ENCODE measurements at regions not wholly inside any gene's neighbourhood (a gene's known extent, or its start where the extent isn't known, plus 50 kb on each side); places are given as distances from the start of the nearest gene placed in this dataset.

DNA sequence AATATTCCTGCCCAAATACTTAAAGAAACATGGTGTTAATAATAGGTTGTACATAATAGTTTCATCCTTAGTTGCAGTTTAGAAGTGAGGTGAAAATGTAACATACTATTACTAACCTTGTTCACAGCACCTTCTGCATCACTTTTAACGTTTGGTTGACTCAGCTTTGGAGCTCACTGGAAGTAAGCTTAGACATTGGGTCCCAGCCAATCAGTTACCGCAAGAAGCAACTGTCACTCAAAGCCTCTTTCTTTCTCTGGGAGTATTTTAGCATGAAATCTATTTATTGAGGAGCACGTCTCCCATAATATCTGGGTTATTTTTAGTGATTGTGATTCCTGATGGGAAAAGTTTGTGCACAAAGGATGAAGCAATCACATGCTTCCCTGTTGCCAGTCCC is 472.6 kb downstream of the SNAPC1 start:
- Histone ChIP-seq H3K79me2 (ENCODE audit: control insufficient read depth, insufficient read depth, low read length) (no peaks in the 10 kb centered on the region), H3K4me1 (ENCODE audit: control insufficient read depth in 2 of 2, insufficient read depth in 2 of 2, low read length in 2 of 2) (no peaks in the 10 kb centered on the region), H3K4me3 (ENCODE audit: control extremely low read depth in 1 of 5, extremely low read depth in 1 of 5, insufficient read depth in 1 of 5, low read depth in 2 of 5, low read length in 4 of 5) (no peak overlapping the region), H3K27me3 (replicated peaks in 1 of 4; ENCODE audit: control extremely low read depth in 1 of 4, control insufficient read depth in 3 of 4, insufficient read depth in 4 of 4, low read length in 3 of 4) (no peaks in the 10 kb centered on the region), H3K9me3 (ENCODE audit: control extremely low read depth in 1 of 3, control insufficient read depth in 2 of 3, insufficient read depth in 1 of 3, low read length in 2 of 3) (peaks cover 0 to 8% (median 0%) of the 10 kb centered on the region in 3 donors), H3K4me2 (replicated peaks; ENCODE audit: low read depth, low read length, poor library complexity, severe bottlenecking) (no peak overlapping the region), H4K20me1 (ENCODE audit: control insufficient read depth, insufficient read depth, low read length, poor library complexity, severe bottlenecking) (no peaks in the 10 kb centered on the region), H2AFZ (ENCODE audit: insufficient read depth, low read depth, low read length, poor library complexity, severe bottlenecking) (no peak overlapping the region), H3K27ac (ENCODE audit: low read length in 2 of 2) (no peak overlapping the region), H3K9ac (ENCODE audit: low read length) (no peak overlapping the region), H3K36me3 (replicated peaks in 1 of 2; ENCODE audit: control extremely low read depth in 1 of 2, control insufficient read depth in 1 of 2, extremely low read depth in 1 of 2, insufficient read depth in 2 of 2, low read length in 1 of 2) (no peaks in the 10 kb centered on the region)
- no peak for TF ChIP-seq EZH2 (IDR thresholded peaks at IDR 0.05; ENCODE audit: borderline replicate concordance, insufficient read depth, low read depth, low read length, poor library complexity, severe bottlenecking)
- TF ChIP-seq, protein P1, sequence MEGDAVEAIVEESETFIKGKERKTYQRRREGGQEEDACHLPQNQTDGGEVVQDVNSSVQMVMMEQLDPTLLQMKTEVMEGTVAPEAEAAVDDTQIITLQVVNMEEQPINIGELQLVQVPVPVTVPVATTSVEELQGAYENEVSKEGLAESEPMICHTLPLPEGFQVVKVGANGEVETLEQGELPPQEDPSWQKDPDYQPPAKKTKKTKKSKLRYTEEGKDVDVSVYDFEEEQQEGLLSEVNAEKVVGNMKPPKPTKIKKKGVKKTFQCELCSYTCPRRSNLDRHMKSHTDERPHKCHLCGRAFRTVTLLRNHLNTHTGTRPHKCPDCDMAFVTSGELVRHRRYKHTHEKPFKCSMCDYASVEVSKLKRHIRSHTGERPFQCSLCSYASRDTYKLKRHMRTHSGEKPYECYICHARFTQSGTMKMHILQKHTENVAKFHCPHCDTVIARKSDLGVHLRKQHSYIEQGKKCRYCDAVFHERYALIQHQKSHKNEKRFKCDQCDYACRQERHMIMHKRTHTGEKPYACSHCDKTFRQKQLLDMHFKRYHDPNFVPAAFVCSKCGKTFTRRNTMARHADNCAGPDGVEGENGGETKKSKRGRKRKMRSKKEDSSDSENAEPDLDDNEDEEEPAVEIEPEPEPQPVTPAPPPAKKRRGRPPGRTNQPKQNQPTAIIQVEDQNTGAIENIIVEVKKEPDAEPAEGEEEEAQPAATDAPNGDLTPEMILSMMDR (IDR thresholded peaks at IDR 0.05), result no peak
- Mint-ChIP-seq H3K27me3 (peaks cover 20% of the 10 kb centered on the region), H3K4me3 (no peak overlapping the region), H3K4me1 (no peaks in the 10 kb centered on the region), H3K27ac (no peak overlapping the region), H3K9me3 (ENCODE audit: insufficient read depth) (peaks cover 12% of the 10 kb centered on the region)
- ChIA-PET POLR2A (no interaction called here), CTCF (no interaction called here)
- no peak for ATAC-seq (ENCODE audit: low read depth)
- 100% methylated on average over 1 of the region's 3 CpGs for WGBS (ENCODE audit: insufficient coverage)
- no peak for DNase-seq
- intact Hi-C loops (cut with micrococcal nuclease), result no loop called here

DNA sequence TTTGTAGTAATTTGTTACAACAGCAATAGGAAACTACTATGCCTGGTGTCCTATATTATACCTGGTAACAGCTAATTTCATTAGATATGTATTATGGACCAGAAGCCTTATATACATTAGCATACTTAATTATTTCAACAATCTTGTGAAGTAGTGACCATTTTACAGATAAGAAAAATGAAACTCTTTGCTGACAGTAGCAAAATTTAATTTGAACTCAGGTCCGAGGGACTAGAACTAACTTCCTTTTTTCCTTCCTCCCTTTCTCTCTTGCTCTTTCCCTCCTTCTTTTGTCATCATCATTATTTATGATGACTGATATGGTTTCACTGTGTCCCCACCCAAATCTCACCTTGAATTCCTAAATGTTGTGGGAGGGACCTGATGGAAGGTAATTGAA is 482.0 kb downstream of the SNAPC1 start:
- H3K4me3 Mint-ChIP-seq, result no peak overlapping the region
- no peak overlapping the region for H3K27ac Mint-ChIP-seq
- Histone ChIP-seq H3K9ac (ENCODE audit: low read length) (no peak overlapping the region), H2AFZ (ENCODE audit: insufficient read depth, low read depth, low read length, poor library complexity, severe bottlenecking) (no peak overlapping the region), H4K20me1 (ENCODE audit: control insufficient read depth, insufficient read depth, low read length, poor library complexity, severe bottlenecking) (no peaks in the 10 kb centered on the region), H3K36me3 (replicated peaks in 1 of 2; ENCODE audit: control extremely low read depth in 1 of 2, control insufficient read depth in 1 of 2, extremely low read depth in 1 of 2, insufficient read depth in 2 of 2, low read length in 1 of 2) (no peaks in the 10 kb centered on the region), H3K9me3 (ENCODE audit: control extremely low read depth in 1 of 3, control insufficient read depth in 2 of 3, insufficient read depth in 1 of 3, low read length in 2 of 3) (peaks cover 0 to 3% (median 0%) of the 10 kb centered on the region in 3 donors), H3K27ac (ENCODE audit: low read length in 2 of 2) (no peak overlapping the region), H3K4me2 (replicated peaks; ENCODE audit: low read depth, low read length, poor library complexity, severe bottlenecking) (no peak overlapping the region), H3K79me2 (ENCODE audit: control insufficient read depth, insufficient read depth, low read length) (no peaks in the 10 kb centered on the region), H3K4me1 (ENCODE audit: control insufficient read depth in 2 of 2, insufficient read depth in 2 of 2, low read length in 2 of 2) (no peaks in the 10 kb centered on the region), H3K27me3 (replicated peaks in 1 of 4; ENCODE audit: control extremely low read depth in 1 of 4, control insufficient read depth in 3 of 4, insufficient read depth in 4 of 4, low read length in 3 of 4) (no peaks in the 10 kb centered on the region), H3K4me3 (ENCODE audit: control extremely low read depth in 1 of 5, extremely low read depth in 1 of 5, insufficient read depth in 1 of 5, low read depth in 2 of 5, low read length in 4 of 5) (no peak overlapping the region)
- intact Hi-C loops (cut with micrococcal nuclease), result no loop called here
- H3K9me3 Mint-ChIP-seq (ENCODE audit: insufficient read depth), result no peaks in the 10 kb centered on the region
- no CpG with 5 or more reads among the region's 1 CpG for WGBS (ENCODE audit: insufficient coverage)
- no peak for ATAC-seq (ENCODE audit: low read depth)
- H3K4me1 Mint-ChIP-seq, result no peaks in the 10 kb centered on the region
- DNase-seq, result no peak
- peaks cover 14% of the 10 kb centered on the region for H3K27me3 Mint-ChIP-seq
- TF ChIP-seq EZH2 (IDR thresholded peaks at IDR 0.05; ENCODE audit: borderline replicate concordance, insufficient read depth, low read depth, low read length, poor library complexity, severe bottlenecking), result no peak
- TF ChIP-seq, protein P1 (IDR thresholded peaks at IDR 0.05), result no peak
- ChIA-PET CTCF (no interaction called here), POLR2A (no interaction called here)
